HG02763 (cell line): ENCODE measurements at regions not wholly inside any gene's neighbourhood (a gene's known extent, or its start where the extent isn't known, plus 50 kb on each side); places are given as distances from the start of the nearest gene placed in this dataset.
"Not testable (repeated sequence)": the region's sequence is repeated elsewhere in the genome, so short reads cannot be mapped to it uniquely, and the experiment has no call there.

ENCODE experiments used
- ATAC-seq: cut with Tn5 transposase; IDR thresholded peaks from one replicate; pipeline ENCODE4 v1.9.1; 2021; ENCODE audit warnings: mild to moderate bottlenecking, moderate library complexity; ENCODE audit not compliant: unreplicated experiment

- ATAC-seq, result no peak
These were observed 164.4 kb upstream of the SKOR2 start for GRCh38 chr18:47415881-47416280.

GRCh38 chr18:47413327-47413726 is 161.9 kb upstream of the SKOR2 start:
- no peak for ATAC-seq

GRCh38 chr18:47412924-47413323 is 161.5 kb upstream of the SKOR2 start:
- ATAC-seq, result no peak

- ATAC-seq, result no peak
These were observed 159.7 kb upstream of the SKOR2 start for GRCh38 chr18:47411159-47411558.

GRCh38 chr18:47410139-47410538 is 158.7 kb upstream of the SKOR2 start:
- no peak for ATAC-seq

- no peak for ATAC-seq
These were observed 158.1 kb upstream of the SKOR2 start for GRCh38 chr18:47409519-47409918.

GRCh38 chr18:47407736-47408135 is 156.3 kb upstream of the SKOR2 start:
- no peak for ATAC-seq

GRCh38 chr18:47404845-47405244 is 153.4 kb upstream of the SKOR2 start:
- ATAC-seq, result no peak

GRCh38 chr18:47403949-47404348 is 152.5 kb upstream of the SKOR2 start:
- no peak for ATAC-seq

GRCh38 chr18:47403317-47403716 is 151.9 kb upstream of the SKOR2 start:
- ATAC-seq, result no peak

GRCh38 chr18:47399475-47399874 is 148.0 kb upstream of the SKOR2 start:
- ATAC-seq, result no peak

- no peak for ATAC-seq
These were observed 146.3 kb upstream of the SKOR2 start for GRCh38 chr18:47397671-47398319.

GRCh38 chr18:47391665-47392064 is 140.2 kb upstream of the SKOR2 start:
- ATAC-seq, result no peak

- ATAC-seq, result no peak
These were observed 139.1 kb upstream of the SKOR2 start for GRCh38 chr18:47390410-47391024.

GRCh38 chr18:47389210-47389609 is 137.8 kb upstream of the SKOR2 start:
- no peak for ATAC-seq

- ATAC-seq, result no peak
These were observed 136.4 kb upstream of the SKOR2 start for GRCh38 chr18:47387864-47388263.

GRCh38 chr18:47383729-47384128 is 132.3 kb upstream of the SKOR2 start:
- ATAC-seq, result no peak

GRCh38 chr18:47381975-47382570 is 130.6 kb upstream of the SKOR2 start:
- no peak for ATAC-seq

GRCh38 chr18:47380153-47380552 is 128.7 kb upstream of the SKOR2 start:
- no peak for ATAC-seq

GRCh38 chr18:47373465-47373864 is 122.0 kb upstream of the SKOR2 start:
- no peak for ATAC-seq

GRCh38 chr18:47370052-47370451 is 118.6 kb upstream of the SKOR2 start:
- no peak for ATAC-seq

GRCh38 chr18:47354061-47354460 is 102.6 kb upstream of the SKOR2 start:
- not testable (repeated sequence) for ATAC-seq
